HK-2 (cell line): ENCODE measurements at regions not wholly inside any gene's neighbourhood (a gene's known extent, or its start where the extent isn't known, plus 50 kb on each side); places are given as distances from the start of the nearest gene placed in this dataset.
"Not testable (repeated sequence)": the region's sequence is repeated elsewhere in the genome, so short reads cannot be mapped to it uniquely, and the experiment has no call there.

Experiments used
- DNase-seq: peaks from one replicate; pipeline ENCODE4 v3.0.0-alpha.2; 2018; ENCODE audit not compliant: unreplicated experiment

- no peak for DNase-seq
Measured at GRCh38 chr4:67038228-67038566, 507.1 kb downstream of the CENPC start.

GRCh38 chr4:67037504-67038227, 507.6 kb downstream of the CENPC start:
- no peak for DNase-seq

- no peak for DNase-seq
Measured at GRCh38 chr4:67036791-67037190, 508.5 kb downstream of the CENPC start.

GRCh38 chr4:67035986-67036385, 509.3 kb downstream of the CENPC start:
- DNase-seq = peak; percentile 8

GRCh38 chr4:67035501-67035900, 509.8 kb downstream of the CENPC start:
- no peak for DNase-seq

- no peak for DNase-seq
Measured at GRCh38 chr4:67030636-67031035, 514.7 kb downstream of the CENPC start.

- DNase-seq = no peak
Measured at GRCh38 chr4:67020438-67020797, 524.9 kb downstream of the CENPC start.

GRCh38 chr4:67019686-67020437, 525.4 kb downstream of the CENPC start:
- no peak for DNase-seq

- no peak for DNase-seq
Measured at GRCh38 chr4:67014592-67014991, 530.7 kb downstream of the CENPC start.

- no peak for DNase-seq
Measured at GRCh38 chr4:67006791-67007190, 538.5 kb downstream of the CENPC start.

- DNase-seq = no peak
Measured at GRCh38 chr4:66991521-66991920, 553.8 kb downstream of the CENPC start.

- no peak for DNase-seq
Measured at GRCh38 chr4:66974665-66975064, 570.6 kb downstream of the CENPC start.

GRCh38 chr4:66972087-66972486, 573.2 kb downstream of the CENPC start:
- no peak for DNase-seq

GRCh38 chr4:66964467-66964866, 580.8 kb downstream of the CENPC start:
- no peak for DNase-seq

GRCh38 chr4:66963084-66963483, 582.2 kb downstream of the CENPC start:
- DNase-seq = no peak

- no peak for DNase-seq
Measured at GRCh38 chr4:66959207-66959606, 586.1 kb downstream of the CENPC start.

GRCh38 chr4:66956852-66957251, 588.5 kb downstream of the CENPC start:
- DNase-seq = no peak

- no peak for DNase-seq
Measured at GRCh38 chr4:66956426-66956825, 588.9 kb downstream of the CENPC start.

- DNase-seq = no peak
Measured at GRCh38 chr4:66955784-66956183, 589.5 kb downstream of the CENPC start.

- DNase-seq = no peak
Measured at GRCh38 chr4:66949419-66949818, 595.9 kb downstream of the CENPC start.

- no peak for DNase-seq
Measured at GRCh38 chr4:66946761-66947160, 598.5 kb downstream of the CENPC start.

- DNase-seq = no peak
Measured at GRCh38 chr4:66943112-66943511, 602.2 kb downstream of the CENPC start.

GRCh38 chr4:66931981-66932380, 613.3 kb downstream of the CENPC start:
- DNase-seq = not testable (repeated sequence)

GRCh38 chr4:66930206-66930605, 615.1 kb downstream of the CENPC start:
- no peak for DNase-seq
